ENCODE measurements at regions not wholly inside any gene's neighbourhood (a gene's known extent, or its start where the extent isn't known, plus 50 kb on each side); places are given as distances from the start of the nearest gene placed in this dataset.

GRCh38 chr9:80866121-80866520 lies 823.2 kb downstream of the TLE1 start:
- DNase-seq (ENCODE audit: low read depth) = no peak

- no peak for DNase-seq (ENCODE audit: low read depth)
These were observed 846.3 kb downstream of the TLE1 start for GRCh38 chr9:80843028-80843427.

GRCh38 chr9:80842389-80842788 lies 847.0 kb downstream of the TLE1 start:
- peak; percentile 11 for DNase-seq (ENCODE audit: low read depth)

- DNase-seq (ENCODE audit: low read depth) = no peak
These were observed 847.5 kb downstream of the TLE1 start for GRCh38 chr9:80841888-80842287.

- DNase-seq (ENCODE audit: low read depth) = no peak
These were observed 849.3 kb downstream of the TLE1 start for GRCh38 chr9:80839821-80840675.

- no peak for DNase-seq (ENCODE audit: low read depth)
These were observed 853.3 kb downstream of the TLE1 start for GRCh38 chr9:80836013-80836412.

- no peak for DNase-seq (ENCODE audit: low read depth)
These were observed 857.6 kb downstream of the TLE1 start for GRCh38 chr9:80831751-80832150.

GRCh38 chr9:80811656-80812055 lies 877.7 kb downstream of the TLE1 start:
- no peak for DNase-seq (ENCODE audit: low read depth)

- DNase-seq (ENCODE audit: low read depth) = no peak
These were observed 878.3 kb downstream of the TLE1 start for GRCh38 chr9:80811003-80811402.

GRCh38 chr9:80806671-80807070 lies 882.7 kb downstream of the TLE1 start:
- no peak for DNase-seq (ENCODE audit: low read depth)

GRCh38 chr9:80804873-80805272 lies 884.5 kb downstream of the TLE1 start:
- no peak for DNase-seq (ENCODE audit: low read depth)

- DNase-seq (ENCODE audit: low read depth) = peak; percentile 92
These were observed 891.3 kb downstream of the TLE1 start for GRCh38 chr9:80797831-80798688.

GRCh38 chr9:80797101-80797829 lies 892.1 kb downstream of the TLE1 start:
- DNase-seq (ENCODE audit: low read depth) = no peak

- no peak for DNase-seq (ENCODE audit: low read depth)
These were observed 892.7 kb downstream of the TLE1 start for GRCh38 chr9:80796632-80797031.

- DNase-seq (ENCODE audit: low read depth) = no peak
These were observed 895.1 kb downstream of the TLE1 start for GRCh38 chr9:80794197-80794596.

GRCh38 chr9:80793706-80794105 lies 895.6 kb downstream of the TLE1 start:
- no peak for DNase-seq (ENCODE audit: low read depth)

- DNase-seq (ENCODE audit: low read depth) = no peak
These were observed 896.6 kb downstream of the TLE1 start for GRCh38 chr9:80792726-80793125.

GRCh38 chr9:80791836-80792235 lies 897.5 kb downstream of the TLE1 start:
- DNase-seq (ENCODE audit: low read depth) = no peak

- no peak for DNase-seq (ENCODE audit: low read depth)
These were observed 898.6 kb downstream of the TLE1 start for GRCh38 chr9:80790764-80791163.

GRCh38 chr9:80789831-80790230 lies 899.5 kb downstream of the TLE1 start:
- DNase-seq (ENCODE audit: low read depth) = no peak

- no peak for DNase-seq (ENCODE audit: low read depth)
These were observed 901.7 kb downstream of the TLE1 start for GRCh38 chr9:80787636-80788035.

GRCh38 chr9:80784647-80785046 lies 904.7 kb downstream of the TLE1 start:
- no peak for DNase-seq (ENCODE audit: low read depth)

Measured in forelimb muscle (tissue), 1 donor.